HCT116 (cell line): ENCODE measurements at regions not wholly inside any gene's neighbourhood (a gene's known extent, or its start where the extent isn't known, plus 50 kb on each side); places are given as distances from the start of the nearest gene placed in this dataset.
"Not testable (repeated sequence)": the region's sequence is repeated elsewhere in the genome, so short reads cannot be mapped to it uniquely, and the experiment has no call there.

Experiments used
- ATF3 ChIP-seq: IDR thresholded peaks from 2 replicates; pipeline ENCODE4 v1.6.1; 2012
- CTCF ChIP-seq, 3 experiments: fragments of 200-600 bp in 1 of 3; sonication (generic) in 1 of 3; IDR thresholded peaks in 2 of 3; conservative IDR thresholded peaks in 1 of 3; 2 replicates each; pipeline ENCODE4 v1.5.1; 2012 to 2017; ENCODE audit warnings: low read depth in 2 of 3, low read length in 2 of 3, antibody characterized with exemption in 1 of 3, borderline replicate concordance in 1 of 3, control low read depth in 1 of 3, mild to moderate bottlenecking in 1 of 3, mixed read lengths in 1 of 3, mixed run types in 1 of 3, moderate library complexity in 1 of 3; ENCODE audit not compliant: insufficient read depth in 1 of 3
- EZH2phosphoT487 ChIP-seq: fragments of 200-600 bp; IDR thresholded peaks from 2 replicates; pipeline ENCODE4 v1.6.1; 2018; ENCODE audit warnings: antibody characterized with exemption, borderline replicate concordance
- MAX ChIP-seq: IDR thresholded peaks from 2 replicates; pipeline ENCODE4 v1.6.1; 2012
- POLR2AphosphoS5 ChIP-seq: IDR thresholded peaks from 2 replicates; pipeline ENCODE4 v1.6.1; 2011; ENCODE audit warnings: mild to moderate bottlenecking, low read depth, low read length, moderate library complexity
- RAD21 ChIP-seq: IDR thresholded peaks from 2 replicates; pipeline ENCODE4 v1.6.1; 2012; ENCODE audit warnings: low read depth, mild to moderate bottlenecking
- SRF ChIP-seq: IDR thresholded peaks from 2 replicates; pipeline ENCODE4 v1.6.1; 2012; ENCODE audit warnings: low read depth
- ZFX ChIP-seq: fragments of 450-650 bp; IDR thresholded peaks from 2 replicates; pipeline ENCODE4 v1.6.1; 2017

DNA sequence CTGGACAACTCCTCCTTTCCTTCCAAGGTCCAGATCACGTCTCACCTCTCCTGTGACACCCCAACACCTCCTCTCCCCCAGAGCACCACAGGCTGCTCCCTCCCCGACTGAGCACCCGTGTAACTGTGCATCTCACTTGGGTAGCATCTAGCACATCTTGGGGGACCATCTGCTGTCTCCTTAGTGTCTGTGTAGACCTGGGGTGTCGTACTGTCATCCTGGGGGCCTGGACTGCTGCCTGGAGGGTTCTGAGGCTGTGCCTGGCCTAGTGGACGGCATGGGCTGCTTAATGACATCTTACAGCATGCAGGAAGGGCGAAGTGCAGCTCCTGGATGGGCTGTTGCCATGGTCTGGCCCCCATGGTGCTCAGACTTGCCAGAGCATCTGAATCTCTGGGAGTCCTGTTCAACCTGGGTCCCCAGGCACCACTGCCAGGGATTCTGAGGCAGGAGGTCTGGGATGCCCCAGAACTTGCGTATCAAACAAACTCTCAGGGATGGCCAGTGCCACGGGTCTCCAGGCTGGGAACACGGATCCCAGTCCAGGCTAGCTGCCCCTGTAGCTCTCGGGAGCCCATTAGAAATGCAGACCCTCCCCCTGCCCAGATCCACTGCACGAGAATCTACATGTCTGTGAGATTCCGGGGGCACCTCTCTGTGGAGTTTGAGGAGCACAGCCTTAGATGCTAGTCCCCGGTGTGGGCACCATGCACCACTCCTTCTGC lies 194.4 kb upstream of the ZNF469 start:
- not testable (repeated sequence) for TF ChIP-seq POLR2AphosphoS5; CTCF (IDR thresholded peaks at IDR 0.05 in 2 of 3, conservative IDR thresholded peaks at IDR 0.05 in 1 of 3; ENCODE audit: borderline replicate concordance in 1 of 3, insufficient read depth in 1 of 3, low read depth in 2 of 3, low read length in 2 of 3); MAX; EZH2phosphoT487; RAD21; SRF; ATF3; ZFX
